HG02981 (cell line): ENCODE measurements at regions not wholly inside any gene's neighbourhood (a gene's known extent, or its start where the extent isn't known, plus 50 kb on each side); places are given as distances from the start of the nearest gene placed in this dataset.
"Not testable (repeated sequence)": the region's sequence is repeated elsewhere in the genome, so short reads cannot be mapped to it uniquely, and the experiment has no call there.

Source experiments
- ATAC-seq: cut with Tn5 transposase; IDR thresholded peaks from one replicate; pipeline ENCODE4 v1.9.1; 2021; ENCODE audit warnings: mild to moderate bottlenecking, moderate library complexity; ENCODE audit not compliant: unreplicated experiment

DNA sequence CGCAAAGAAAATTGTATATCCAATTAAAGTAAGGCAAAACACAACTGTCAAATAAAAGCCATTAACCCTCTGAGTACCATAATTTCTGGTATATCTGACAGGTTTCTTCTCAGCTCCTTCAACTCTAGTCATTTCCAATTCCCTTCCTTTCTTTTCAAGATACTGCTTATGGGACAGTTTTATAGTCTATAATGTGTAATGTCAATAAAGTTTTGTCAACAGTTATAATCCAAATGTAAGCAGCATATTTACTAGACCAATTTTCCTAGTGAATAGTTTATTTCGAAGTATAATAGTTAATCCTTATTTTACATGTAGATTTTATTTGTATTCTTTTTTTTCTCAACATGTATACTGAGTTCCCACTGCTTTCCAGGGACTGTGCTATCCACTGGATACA is 1081.8 kb downstream of the EPHA7 start:
- ATAC-seq = no peak

- ATAC-seq = no peak
These were observed 1090.0 kb downstream of the EPHA7 start for GRCh38 chr6:92329208-92329847.

DNA sequence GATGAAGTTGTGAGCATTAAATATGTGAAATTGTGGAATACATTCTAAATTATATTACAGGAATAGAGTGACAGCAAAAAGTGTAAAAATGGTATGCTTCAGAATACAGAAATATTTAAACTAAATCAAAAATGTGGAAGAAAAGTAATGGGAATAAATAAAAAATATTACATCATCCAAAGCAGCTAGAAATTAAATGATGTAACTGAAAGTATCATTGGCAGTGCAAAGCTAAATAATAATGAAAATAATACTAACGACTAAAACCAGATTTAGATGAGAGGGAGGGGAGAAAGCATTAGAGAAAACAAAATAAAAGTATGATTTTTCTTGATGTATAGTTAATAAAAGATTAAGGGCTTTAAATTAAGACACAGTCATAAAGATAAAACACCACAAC is 1104.0 kb downstream of the EPHA7 start:
- ATAC-seq = no peak

DNA sequence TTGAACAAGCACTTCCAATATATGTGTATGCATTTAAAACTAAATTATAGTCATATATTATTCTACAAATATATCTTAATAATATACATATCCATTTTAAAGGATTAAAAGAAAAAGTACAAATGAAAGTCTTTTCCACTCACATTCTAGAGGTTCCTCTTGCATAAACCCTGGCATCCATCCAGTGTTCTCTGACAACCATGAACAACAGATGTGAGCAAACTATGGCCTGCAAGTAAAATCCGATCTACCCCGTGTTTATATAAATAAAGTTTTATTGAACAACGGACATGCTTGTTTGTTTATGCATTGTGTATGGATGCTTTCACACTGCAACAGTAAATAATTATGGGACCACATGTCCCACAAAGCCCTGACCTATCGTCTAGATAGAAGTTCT is 1122.3 kb downstream of the EPHA7 start:
- no peak for ATAC-seq

DNA sequence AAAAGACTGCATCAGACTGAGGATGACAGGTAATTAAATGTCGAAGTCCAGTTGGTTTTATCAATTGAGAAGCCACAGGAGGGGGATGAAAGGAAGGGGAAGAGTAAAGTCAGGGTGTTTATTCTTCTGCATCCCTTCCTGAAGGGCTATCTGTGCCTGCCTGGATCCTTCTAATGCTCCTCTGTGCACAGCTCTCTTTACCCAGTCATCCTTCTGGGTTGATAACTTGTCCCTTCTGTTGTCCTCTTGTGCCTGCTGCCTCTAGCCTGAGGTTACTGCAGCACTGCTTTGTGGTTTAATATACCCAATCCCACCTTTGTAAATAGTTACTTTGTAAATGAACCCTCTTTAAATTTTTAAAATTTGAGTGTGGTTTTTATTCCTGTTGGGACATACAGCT is 1127.3 kb downstream of the EPHA7 start:
- no peak for ATAC-seq

DNA sequence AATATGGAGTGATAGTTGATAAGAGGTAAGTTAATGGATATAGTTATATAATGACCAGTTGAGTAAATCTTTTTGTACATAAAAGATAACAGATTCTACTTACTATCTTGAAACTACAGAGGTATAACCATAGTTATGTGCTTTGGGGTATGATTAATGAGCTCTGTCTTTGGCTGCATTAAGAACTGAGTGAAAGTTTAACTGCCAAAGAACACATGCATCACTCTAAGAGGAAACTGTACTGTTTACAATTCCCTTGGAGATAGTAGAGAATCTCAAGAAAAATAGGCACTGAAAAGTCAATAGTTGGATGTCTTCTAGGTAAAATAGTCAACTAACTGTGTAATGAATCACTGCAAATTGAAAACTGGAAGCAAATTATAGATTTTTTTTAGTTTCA is 1129.5 kb downstream of the EPHA7 start:
- no peak for ATAC-seq

DNA sequence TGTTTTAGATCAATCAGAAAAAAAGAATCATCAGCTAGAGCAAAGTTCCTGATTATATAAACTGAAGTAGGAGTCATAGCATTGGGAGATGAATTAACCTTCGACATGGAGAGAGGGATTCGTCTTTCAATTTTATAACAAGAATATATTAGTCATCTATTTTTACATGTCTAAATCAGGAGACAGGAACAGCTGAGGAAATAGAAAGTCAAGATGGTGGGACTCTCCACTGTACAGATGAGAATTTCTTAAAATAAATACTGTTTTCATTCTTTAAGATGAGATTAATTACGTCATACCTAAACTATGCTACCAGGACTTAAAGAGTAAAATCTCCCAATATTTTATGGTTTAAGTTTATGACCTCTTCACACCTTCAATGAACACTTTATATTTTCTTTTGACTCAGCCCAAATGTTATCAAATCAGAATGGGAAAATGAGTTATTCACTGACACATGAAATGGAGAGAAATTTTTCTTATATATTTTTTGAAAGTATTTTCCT is 1137.7 kb downstream of the EPHA7 start:
- no peak for ATAC-seq

DNA sequence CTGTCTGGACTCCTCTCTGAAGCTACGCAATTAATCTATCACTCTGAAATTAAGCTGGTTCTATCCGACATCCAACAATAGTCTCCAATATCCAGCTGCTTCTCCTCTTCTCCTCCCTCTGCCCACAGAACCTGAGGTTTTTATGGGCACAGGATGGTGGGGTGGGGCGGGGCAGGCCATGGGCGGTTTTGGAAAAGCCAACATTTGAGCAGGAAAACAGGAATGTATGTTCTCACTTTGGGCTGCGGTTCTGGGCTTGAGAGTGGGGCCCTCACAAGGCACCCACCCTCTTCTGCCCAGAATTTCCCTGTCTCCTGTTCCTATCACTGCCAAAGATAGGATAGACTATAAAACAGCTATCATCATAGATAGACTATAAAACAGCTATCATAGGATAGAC is 1144.2 kb downstream of the EPHA7 start:
- no peak for ATAC-seq

DNA sequence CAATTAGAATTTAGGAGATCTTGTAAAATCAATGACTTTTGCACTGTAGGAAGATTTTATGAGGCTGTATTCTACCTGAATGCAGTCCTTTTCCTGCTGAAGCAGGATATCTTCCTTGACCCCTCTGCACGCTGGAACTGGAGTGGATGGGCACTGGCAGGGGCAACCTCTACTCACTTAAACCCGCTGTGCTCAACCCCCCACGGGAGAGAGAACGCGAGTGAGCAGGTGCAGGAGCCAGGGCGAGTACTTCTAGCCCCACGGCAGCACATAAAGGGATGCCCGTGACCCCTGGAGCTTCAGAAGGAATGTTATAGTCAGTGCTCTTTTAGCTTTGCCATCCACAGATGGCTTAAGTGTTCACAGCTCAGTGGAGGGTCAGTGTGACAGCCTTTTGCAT is 1144.8 kb downstream of the EPHA7 start:
- no peak for ATAC-seq

DNA sequence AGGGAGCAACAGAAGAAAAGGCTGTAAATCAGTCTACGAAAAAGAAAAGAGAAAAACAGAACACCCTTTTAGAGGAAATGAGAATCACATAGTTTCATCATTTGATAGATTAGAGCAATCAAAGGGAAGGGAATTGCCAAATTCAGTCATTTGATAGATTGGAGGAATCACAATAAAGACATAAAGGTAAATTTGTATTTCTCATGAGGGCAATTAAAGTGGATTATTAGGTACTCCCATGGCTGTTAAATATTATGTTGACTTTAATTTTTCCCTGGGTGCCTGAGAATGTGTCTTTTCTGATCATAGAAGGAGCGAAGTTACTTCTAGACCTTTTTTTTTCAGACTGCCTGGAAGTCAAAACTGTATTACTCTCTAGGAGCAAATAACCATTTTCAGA is 1145.7 kb downstream of the EPHA7 start:
- no peak for ATAC-seq

DNA sequence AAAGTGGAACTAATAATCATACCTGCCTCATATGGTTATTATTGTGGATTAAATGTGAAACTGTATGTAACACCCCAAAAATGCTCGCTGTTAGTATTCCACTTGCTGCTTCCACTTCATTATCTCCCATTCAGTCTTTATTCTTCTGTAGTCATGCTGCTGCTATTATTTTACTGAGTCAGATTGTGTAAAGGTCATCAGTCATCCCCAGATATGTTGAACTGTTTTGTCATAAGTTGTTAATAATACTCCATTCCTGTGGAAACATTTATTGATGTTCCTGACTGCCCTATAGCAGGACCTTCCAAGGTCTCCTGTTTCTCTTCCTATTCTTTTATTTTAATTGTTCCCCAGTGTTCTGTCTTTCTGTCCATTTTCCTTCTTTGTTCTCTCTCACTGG is 1148.3 kb downstream of the EPHA7 start:
- no peak for ATAC-seq

DNA sequence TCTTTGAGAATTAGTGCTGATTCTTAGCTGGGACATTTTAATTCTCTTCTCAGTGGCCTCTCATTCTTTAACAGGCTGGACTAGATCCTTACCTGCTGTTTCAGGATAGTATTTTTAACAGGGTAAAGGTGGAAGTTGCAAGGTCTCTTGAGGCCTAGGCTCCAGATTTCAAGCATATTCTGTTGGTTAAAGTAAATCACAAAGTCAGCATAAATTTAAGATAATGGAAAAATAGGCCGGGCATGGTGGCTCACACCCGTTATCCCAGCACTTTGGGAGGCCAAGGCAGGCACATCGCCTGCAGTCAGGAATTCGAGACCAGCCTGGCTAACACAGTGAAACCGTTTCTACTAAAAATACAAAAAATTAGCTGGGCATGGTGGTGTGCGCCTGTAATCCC is 1149.0 kb downstream of the EPHA7 start:
- ATAC-seq = no peak

- no peak for ATAC-seq
These were observed 1152.0 kb downstream of the EPHA7 start for GRCh38 chr6:92267335-92267734.

DNA sequence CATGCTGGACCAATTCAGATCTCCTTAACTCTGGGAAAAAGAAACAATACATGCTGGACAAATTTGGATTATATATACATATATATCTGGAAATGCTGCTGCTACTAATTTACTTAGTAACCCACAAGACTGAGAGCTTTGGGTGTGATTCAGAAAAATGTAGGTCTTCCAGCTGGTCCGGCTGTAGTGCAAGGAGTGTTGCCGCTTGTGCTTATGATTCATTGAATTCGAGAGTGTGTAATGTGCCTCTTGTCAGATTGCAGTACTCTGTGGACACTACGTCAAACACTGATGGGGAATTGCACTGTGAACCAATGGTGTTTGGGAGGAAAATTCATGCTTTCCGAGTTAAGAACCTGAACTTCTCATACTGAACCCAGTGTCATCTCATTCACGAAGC is 1155.5 kb downstream of the EPHA7 start:
- ATAC-seq = no peak

- no peak for ATAC-seq
These were observed 1160.2 kb downstream of the EPHA7 start for GRCh38 chr6:92259171-92259570.

GRCh38 chr6:92243315-92243714 is 1176.0 kb downstream of the EPHA7 start:
- no peak for ATAC-seq

GRCh38 chr6:92231171-92231701 is 1188.1 kb downstream of the EPHA7 start:
- ATAC-seq = no peak

DNA sequence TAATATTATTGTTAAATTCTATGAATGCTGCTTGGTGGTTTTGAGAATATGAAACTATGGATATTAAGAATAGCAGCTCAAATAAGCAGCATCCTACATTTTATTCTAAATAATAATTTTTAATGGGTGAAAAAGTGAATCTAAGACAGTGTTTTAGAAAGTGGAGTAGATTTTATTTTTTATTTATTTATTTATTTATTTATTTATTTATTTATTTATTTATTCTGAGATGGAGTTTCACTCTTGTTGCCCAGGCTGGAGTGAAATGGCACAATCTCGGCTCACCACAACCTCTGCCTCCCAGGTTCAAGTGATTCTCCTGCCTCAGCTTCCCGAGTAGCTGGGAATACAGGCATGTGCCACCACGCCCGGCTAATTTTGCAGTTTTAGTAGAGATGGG is 1199.4 kb downstream of the EPHA7 start:
- not testable (repeated sequence) for ATAC-seq

- ATAC-seq = no peak
These were observed 1202.6 kb downstream of the EPHA7 start for GRCh38 chr6:92216717-92217116.

DNA sequence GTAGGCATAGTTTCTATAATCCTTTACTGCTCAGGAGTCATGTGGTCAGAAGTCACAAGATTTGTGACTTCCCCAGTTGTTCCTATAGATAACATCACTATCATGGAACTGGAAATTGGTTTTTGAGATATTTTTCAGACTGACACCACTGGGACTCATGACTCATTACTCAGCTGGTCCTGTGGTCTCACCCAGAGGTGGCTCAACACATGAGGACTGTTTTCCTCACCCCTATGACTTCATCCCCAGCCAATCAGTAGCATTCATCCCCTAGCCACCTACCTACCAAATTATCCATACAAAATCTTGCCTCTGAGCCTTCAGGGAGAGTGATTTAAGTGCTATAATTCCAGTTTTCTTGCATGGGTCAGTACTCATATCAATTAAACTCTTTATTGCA is 1217.7 kb downstream of the EPHA7 start:
- no peak for ATAC-seq

GRCh38 chr6:92196325-92196724 is 1223.0 kb downstream of the EPHA7 start:
- ATAC-seq = no peak

DNA sequence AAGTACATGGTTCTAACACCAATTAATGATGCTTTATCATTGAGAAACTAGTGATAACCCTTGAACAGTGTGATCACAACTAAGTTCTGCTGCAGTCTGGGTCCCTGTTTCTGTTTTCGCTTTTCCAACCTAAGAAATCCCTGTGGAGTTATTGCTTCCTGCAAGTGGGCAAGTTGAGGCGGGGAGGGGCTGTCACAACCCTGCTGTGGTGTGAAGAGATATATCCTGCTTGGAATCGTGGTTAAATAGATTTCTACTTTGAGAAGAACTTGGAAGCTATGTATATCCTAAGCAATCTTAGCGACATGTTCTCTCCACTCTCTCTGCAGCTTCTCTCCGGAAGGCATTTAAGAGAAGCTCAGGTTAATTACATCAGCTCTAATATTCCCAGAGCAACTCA is 1223.6 kb downstream of the EPHA7 start:
- no peak for ATAC-seq

- no peak for ATAC-seq
These were observed 1231.3 kb downstream of the EPHA7 start for GRCh38 chr6:92188016-92188415.
